Esophagus (tissue), 2 donors: ENCODE measurements at regions not wholly inside any gene's neighbourhood (a gene's known extent, or its start where the extent isn't known, plus 50 kb on each side); places are given as distances from the start of the nearest gene placed in this dataset.
"Not testable (repeated sequence)": the region's sequence is repeated elsewhere in the genome, so short reads cannot be mapped to it uniquely, and the experiment has no call there.

Experiments
- H3K27ac ChIP-seq, 2 donors: one replicate each; pipeline ENCODE4 v1.5.1; 2013; ENCODE audit warnings: low read depth in 2 of 2, mild to moderate bottlenecking in 2 of 2, inconsistent platforms in 1 of 2, low read length in 1 of 2, moderate library complexity in 1 of 2
- H3K27me3 ChIP-seq, 2 donors: one replicate each; pipeline ENCODE4 v1.6.1; 2013; ENCODE audit warnings: low read length in 2 of 2, control low read depth in 1 of 2, mild to moderate bottlenecking in 1 of 2; ENCODE audit not compliant: insufficient read depth in 2 of 2, control insufficient read depth in 1 of 2
- H3K36me3 ChIP-seq, 2 donors: one replicate each; pipeline ENCODE4 v1.6.1; 2013; ENCODE audit warnings: low read length in 1 of 2; ENCODE audit not compliant: control insufficient read depth in 2 of 2, insufficient read depth in 2 of 2
- H3K4me1 ChIP-seq, 2 donors: one replicate each; pipeline ENCODE4 v1.6.1; 2013; ENCODE audit warnings: low read length in 1 of 2; ENCODE audit not compliant: control insufficient read depth in 2 of 2, insufficient read depth in 2 of 2
- H3K4me3 ChIP-seq, 2 donors: one replicate each; pipeline ENCODE4 v1.5.1; 2013; ENCODE audit warnings: low read length in 2 of 2, mild to moderate bottlenecking in 2 of 2, low read depth in 1 of 2, moderate library complexity in 1 of 2
- H3K9me3 ChIP-seq, 2 donors: one replicate each; pipeline ENCODE4 v1.6.1; 2013; ENCODE audit warnings: mild to moderate bottlenecking in 2 of 2, low read depth in 1 of 2, low read length in 1 of 2, moderate library complexity in 1 of 2; ENCODE audit not compliant: control insufficient read depth in 2 of 2, insufficient read depth in 1 of 2
- WGBS, 2 donors: extraction: QIAGEN DNeasy Blood & Tissue Kit; methylation state at CpG; one replicate each; pipeline ENCODE4 v1.1.7; 2013; 5-methylcytosine and 5-hydroxymethylcytosine counted together
- donor health status: healthy with polysubstance abuse.
- donor health status: Bipolar disorder and iron deficiency.

DNA sequence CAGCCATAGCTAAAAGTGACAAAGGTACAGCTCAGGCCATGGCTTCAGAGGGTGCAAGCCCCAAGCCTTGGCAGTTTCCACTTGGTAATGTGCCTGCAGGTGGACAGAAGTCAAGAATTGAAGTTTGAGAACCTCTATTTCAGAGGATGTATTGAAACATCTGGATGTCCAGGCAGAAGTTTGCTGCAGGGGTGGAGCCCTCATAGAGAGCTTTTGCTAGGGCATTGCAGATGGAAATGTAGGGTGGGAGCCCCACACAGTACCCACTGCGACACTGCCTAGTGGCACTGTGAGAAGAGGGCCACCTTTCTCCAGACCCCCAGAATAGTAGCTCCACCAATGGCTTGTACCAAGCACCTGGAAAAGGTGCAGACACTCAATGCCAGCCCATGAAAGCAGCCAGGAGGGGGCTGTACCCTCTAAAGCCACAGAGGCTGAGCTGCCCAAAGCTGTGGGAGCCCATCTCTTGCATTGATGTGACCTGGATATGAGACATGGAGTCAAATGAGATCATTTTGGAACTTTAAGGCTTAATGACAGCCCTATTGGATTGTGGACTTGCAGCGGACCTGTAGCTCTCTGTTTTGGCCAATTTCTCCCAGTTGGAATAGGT is 1299.4 kb upstream of the MAP3K7 start:
- H3K9me3 ChIP-seq: peaks cover 0 to 2% of the 10 kb centered on the region in 2 donors
- no peaks in the 10 kb centered on the region for H3K27me3 ChIP-seq
- H3K27ac ChIP-seq: no peak overlapping the region
- WGBS, 2 donors: 62 to 94% methylated on average over 2 of the region's 2 CpGs
- H3K4me1 ChIP-seq: no peaks in the 10 kb centered on the region
- H3K36me3 ChIP-seq: no peaks in the 10 kb centered on the region
- no peak overlapping the region for H3K4me3 ChIP-seq

DNA sequence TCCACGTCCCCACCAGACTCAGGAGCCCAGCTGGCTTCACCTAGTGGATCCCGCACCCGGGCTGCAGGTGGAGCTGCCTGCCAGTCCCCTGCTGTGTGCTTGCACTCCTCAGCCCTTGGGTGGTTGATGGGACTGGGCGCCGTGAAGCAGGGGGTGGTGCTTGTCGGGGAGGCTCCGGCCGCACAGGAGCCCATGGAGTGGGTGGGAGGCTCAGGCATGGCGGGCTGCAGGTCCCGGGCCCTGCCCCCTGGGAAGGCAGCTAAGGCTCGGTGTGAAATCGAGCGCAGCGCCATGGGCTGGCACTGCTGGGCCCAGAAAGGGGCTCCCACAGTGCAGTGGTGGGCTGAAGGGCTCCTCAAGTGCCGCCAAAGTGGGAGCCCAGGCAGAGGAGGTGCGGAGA is 1294.9 kb upstream of the MAP3K7 start:
- not testable (repeated sequence) for H3K27ac ChIP-seq, H3K27me3 ChIP-seq, H3K4me1 ChIP-seq, H3K4me3 ChIP-seq, H3K9me3 ChIP-seq, H3K36me3 ChIP-seq
- 90% methylated on average over 15 to 16 of the region's 16 CpGs for WGBS, 2 donors

DNA sequence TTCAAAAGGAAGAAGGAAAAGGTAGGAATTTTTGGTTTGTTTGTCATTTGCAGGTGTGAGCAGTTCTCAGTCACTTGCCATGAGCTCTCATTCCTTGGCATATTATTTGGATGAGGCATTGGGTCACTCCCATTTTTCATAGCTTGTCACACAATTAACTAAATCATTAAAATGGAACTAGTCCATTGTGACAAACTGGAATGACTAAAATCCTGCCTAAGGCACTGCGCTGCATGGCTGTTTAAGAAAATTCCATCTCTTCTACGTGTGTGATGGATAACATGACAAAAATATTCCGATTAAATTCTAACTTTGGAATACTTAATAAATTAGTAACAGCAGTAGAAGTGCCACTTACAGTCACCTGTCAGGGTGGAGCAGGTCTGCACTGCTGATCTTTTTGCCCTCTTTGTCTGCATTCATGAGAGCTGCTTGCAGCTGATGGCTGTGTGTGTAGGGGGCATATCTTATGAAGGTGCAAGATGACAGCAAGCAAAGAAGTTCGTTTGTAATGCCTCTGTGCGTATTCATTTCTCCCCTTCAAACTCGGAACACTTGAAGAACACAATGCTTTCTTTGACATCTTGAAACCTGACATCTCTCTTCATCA is 1292.6 kb upstream of the MAP3K7 start:
- no peaks in the 10 kb centered on the region for H3K36me3 ChIP-seq
- H3K9me3 ChIP-seq: no peaks in the 10 kb centered on the region
- no peaks in the 10 kb centered on the region for H3K4me1 ChIP-seq
- H3K4me3 ChIP-seq: no peak overlapping the region
- no peaks in the 10 kb centered on the region for H3K27me3 ChIP-seq
- no peak overlapping the region for H3K27ac ChIP-seq
- 57 to 59% methylated on average over 6 of the region's 6 CpGs for WGBS, 2 donors

DNA sequence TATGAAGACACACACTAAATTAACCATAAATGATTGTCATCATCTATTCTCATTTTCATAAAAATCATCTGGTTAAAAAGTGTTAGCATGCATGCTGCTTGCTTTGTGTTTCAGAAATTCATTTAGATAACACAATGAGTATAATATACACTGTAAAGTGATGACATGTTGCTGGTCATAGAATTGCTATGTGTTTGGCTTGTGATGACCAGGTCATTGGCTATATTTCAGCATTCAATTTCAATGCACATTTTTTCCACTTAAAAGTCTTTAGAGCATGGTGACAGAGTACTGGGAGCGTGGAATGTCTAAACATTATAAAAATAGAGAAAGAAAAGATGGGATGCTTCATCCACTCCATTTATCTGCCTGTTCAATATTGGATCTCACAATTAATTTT is 1291.1 kb upstream of the MAP3K7 start:
- 42 to 61% methylated on average over 1 of the region's 1 CpG for WGBS, 2 donors
- no peaks in the 10 kb centered on the region for H3K27me3 ChIP-seq
- H3K36me3 ChIP-seq: no peaks in the 10 kb centered on the region
- no peaks in the 10 kb centered on the region for H3K9me3 ChIP-seq
- no peak overlapping the region for H3K27ac ChIP-seq
- H3K4me1 ChIP-seq: no peaks in the 10 kb centered on the region
- H3K4me3 ChIP-seq: no peak overlapping the region

DNA sequence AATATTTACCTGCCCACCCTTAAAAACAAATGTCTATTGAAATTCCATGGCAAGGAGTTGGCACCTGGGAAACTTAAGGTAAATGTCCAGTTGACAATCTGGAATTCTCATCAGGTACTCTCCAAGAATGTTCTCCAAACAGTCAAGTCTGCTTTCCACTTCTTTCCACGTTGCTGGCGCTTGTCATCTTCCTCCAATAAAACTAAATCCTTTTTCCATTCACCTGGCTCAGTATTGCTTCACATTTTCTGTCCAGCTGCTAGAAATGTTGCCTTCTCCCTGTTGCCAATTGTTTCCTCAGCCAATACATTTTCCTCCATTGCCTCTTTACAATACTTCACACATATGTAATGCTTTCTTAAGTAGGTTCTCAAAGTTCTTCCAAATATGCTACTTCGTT is 1288.1 kb upstream of the MAP3K7 start:
- no peak overlapping the region for H3K4me3 ChIP-seq
- H3K9me3 ChIP-seq: no peaks in the 10 kb centered on the region
- H3K4me1 ChIP-seq: no peaks in the 10 kb centered on the region
- no peak overlapping the region for H3K27ac ChIP-seq
- 79 to 80% methylated on average over 3 of the region's 3 CpGs for WGBS, 2 donors
- no peaks in the 10 kb centered on the region for H3K27me3 ChIP-seq
- H3K36me3 ChIP-seq: no peaks in the 10 kb centered on the region

DNA sequence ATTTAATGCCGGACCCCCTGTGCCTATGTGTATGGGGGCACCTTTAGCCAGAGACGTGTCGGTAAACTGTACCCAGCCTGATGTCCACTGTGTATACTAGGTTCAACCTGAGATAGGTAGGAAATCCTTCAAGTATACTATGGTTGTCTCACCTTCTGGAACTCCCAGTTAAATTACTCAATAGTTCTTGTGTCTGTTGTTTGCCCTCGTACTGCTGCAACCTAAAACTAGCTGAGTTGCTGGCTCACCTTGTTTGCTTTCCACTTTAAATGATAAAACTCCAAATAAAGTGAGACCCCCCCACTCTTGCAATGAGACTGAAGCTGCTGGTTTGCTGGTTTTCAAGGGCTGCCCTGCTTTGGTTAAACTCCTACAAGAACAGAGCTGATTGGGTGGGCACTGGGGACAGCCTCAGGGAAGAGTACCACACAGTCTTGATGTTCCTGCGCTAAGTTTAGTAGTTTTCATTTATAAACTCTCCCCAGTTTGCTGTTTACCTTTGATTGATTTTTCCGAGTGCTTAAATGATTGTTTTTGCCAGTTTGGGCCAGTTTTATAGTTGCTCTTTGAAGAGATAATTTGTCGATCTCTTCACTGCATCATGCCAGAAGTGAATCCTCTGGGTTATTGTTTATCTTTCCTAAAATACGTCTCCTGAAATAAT is 1281.8 kb upstream of the MAP3K7 start:
- no peaks in the 10 kb centered on the region for H3K27me3 ChIP-seq
- no peak overlapping the region for H3K27ac ChIP-seq
- no peaks in the 10 kb centered on the region for H3K9me3 ChIP-seq
- 71 to 79% methylated on average over 8 of the region's 8 CpGs for WGBS, 2 donors
- H3K4me3 ChIP-seq: no peak overlapping the region
- H3K4me1 ChIP-seq: no peaks in the 10 kb centered on the region
- no peaks in the 10 kb centered on the region for H3K36me3 ChIP-seq

DNA sequence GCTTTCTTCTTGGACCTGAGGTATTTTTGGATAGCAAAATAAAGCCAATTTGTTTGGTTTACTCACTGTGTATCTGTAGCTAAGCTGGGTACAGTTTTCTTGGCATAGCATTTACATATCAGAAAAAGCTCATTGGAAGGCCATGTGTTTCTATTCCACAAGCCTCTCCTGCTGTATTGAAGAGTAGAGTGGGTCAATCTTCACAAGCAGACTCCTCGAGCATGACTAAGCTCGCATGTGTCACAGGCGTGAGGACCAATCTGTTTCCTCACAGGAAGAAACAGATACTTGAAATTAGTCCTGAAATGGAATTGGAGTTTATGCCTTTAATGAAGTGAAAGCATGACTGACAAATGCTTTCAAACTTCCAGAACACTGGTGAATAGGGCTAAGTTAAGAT is 1279.0 kb upstream of the MAP3K7 start:
- Histone ChIP-seq H3K27ac (no peak overlapping the region), H3K27me3 (no peaks in the 10 kb centered on the region)

DNA sequence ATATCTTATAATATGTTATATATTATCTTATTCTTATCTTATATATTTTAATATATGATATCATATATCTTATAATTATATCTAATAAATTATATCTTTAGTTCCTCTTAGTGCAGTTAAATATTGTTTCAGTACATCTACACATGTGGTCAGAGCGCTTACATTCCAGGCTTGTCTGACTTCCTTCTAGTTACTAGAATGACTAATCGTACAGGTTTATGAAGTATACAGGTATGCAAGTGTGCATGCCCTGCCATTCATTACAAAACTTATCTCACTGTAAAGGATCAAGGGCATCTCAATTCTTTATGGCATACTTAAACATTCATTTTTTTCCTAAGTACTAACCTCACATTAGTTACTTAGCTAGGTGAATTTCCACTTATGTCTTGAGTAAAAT is 1278.0 kb upstream of the MAP3K7 start:
- 63 to 79% methylated on average over 2 of the region's 2 CpGs for WGBS, 2 donors
- H3K27ac ChIP-seq: no peak overlapping the region

More for the DNA sequence above, 1279.0 kb upstream of the MAP3K7 start:
- H3K9me3 ChIP-seq: no peaks in the 10 kb centered on the region
- H3K4me3 ChIP-seq: no peak overlapping the region
- H3K36me3 ChIP-seq: no peaks in the 10 kb centered on the region
- WGBS, 2 donors: 70 to 73% methylated on average over 3 of the region's 3 CpGs
- H3K4me1 ChIP-seq: no peaks in the 10 kb centered on the region

DNA sequence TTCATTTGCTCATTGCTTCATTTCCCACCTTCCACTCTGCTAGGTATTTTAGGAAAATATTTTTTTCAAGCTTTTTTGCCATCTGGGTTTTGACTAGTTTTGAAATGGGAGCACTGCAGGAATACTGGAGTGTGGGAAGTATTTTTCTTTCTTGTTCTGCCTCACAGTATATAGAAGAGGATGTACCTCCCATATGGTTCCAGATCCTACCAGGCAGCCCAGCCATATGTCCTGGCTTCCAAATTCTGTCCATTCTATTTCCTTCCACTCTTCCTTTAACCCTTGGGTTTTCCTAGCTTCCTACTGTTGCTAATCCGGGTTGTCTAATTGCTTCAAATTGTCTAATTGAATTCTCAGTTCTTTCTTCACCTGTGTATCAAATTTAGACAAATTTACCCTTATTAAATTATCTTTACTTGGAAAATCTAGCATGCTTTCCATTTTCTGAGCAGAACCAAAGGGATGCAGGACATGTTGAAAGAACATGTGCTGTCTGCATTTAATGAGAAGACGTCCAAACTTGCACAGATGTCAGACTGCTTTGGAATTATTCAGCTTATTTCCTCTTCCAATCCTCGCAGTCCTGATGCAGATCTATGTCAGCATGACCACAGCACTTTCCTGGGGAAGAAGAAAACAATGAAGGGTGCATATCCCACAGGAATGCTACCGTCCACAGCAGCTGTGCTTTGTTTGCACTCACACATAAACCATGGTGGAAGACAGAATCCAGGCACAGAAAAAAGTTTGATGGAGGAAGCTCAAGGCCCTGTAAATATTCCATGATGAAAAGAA is 1273.9 kb upstream of the MAP3K7 start:
- WGBS, 2 donors: 46 to 48% methylated on average over 4 of the region's 4 CpGs
- H3K4me3 ChIP-seq: no peak overlapping the region
- H3K36me3 ChIP-seq: no peaks in the 10 kb centered on the region
- H3K27ac ChIP-seq: no peak overlapping the region
- H3K9me3 ChIP-seq: no peaks in the 10 kb centered on the region
- no peaks in the 10 kb centered on the region for H3K4me1 ChIP-seq
- no peaks in the 10 kb centered on the region for H3K27me3 ChIP-seq

More for the DNA sequence above, 1278.0 kb upstream of the MAP3K7 start:
- no peaks in the 10 kb centered on the region for H3K27me3 ChIP-seq
- H3K36me3 ChIP-seq: no peaks in the 10 kb centered on the region
- no peaks in the 10 kb centered on the region for H3K9me3 ChIP-seq
- H3K4me1 ChIP-seq: no peaks in the 10 kb centered on the region
- H3K4me3 ChIP-seq: no peak overlapping the region
